Panc1 (cell line): ENCODE measurements at regions not wholly inside any gene's neighbourhood (a gene's known extent, or its start where the extent isn't known, plus 50 kb on each side); places are given as distances from the start of the nearest gene placed in this dataset.

Experiments
- ATAC-seq: fragments of 200-7000 bp; cut with Tn5 transposase; 2 replicates; pipeline ENCODE4 v1.9.1; 2020; ENCODE audit warnings: mild to moderate bottlenecking, moderate library complexity
- BruUV-seq: library from RNA; stranded (reverse); fragments of 400-500 nt; replicated peaks from 2 replicates; lab custom pipeline; 2021; lab: Mats Ljungman, UMichigan
- CTCF ChIA-PET: fragments of 300-600 bp; sonication (Branson Sonifier 250); formaldehyde crosslinking; loops from one replicate; lab custom pipeline; 2022; ENCODE audit warnings: antibody characterized with exemption; lab: Charles Lee
- POLR2A ChIA-PET: fragments of 300-600 bp; sonication (Branson Sonifier 250); formaldehyde crosslinking; loops from one replicate; lab custom pipeline; 2022; ENCODE audit warnings: antibody characterized with exemption; lab: Charles Lee
- DNase-seq: peaks from one replicate; pipeline ENCODE4 v3.0.0-alpha.2; 2010; ENCODE audit warnings: low read depth, low spot score
- H3K27ac ChIP-seq: 2 replicates; pipeline ENCODE4 v1.5.1; 2011; ENCODE audit warnings: mild to moderate bottlenecking, low read length, inconsistent platforms
- H3K27me3 ChIP-seq: fragments of 200-500 bp; sonication (Bioruptor generic); 2 replicates; pipeline ENCODE4 v1.6.0; 2014; ENCODE audit warnings: low read length, inconsistent platforms; ENCODE audit not compliant: control insufficient read depth, insufficient read depth
- H3K36me3 ChIP-seq: fragments of 200-500 bp; sonication (Bioruptor generic); 2 replicates; pipeline ENCODE4 v1.5.1; 2014; ENCODE audit warnings: inconsistent platforms, mild to moderate bottlenecking, low read length, moderate library complexity; ENCODE audit not compliant: control insufficient read depth, insufficient read depth
- H3K4me1 ChIP-seq: 2 replicates; pipeline ENCODE4 v1.5.1; 2011; ENCODE audit warnings: inconsistent platforms, mild to moderate bottlenecking, low read length, moderate library complexity; ENCODE audit not compliant: control insufficient read depth, insufficient read depth
- H3K4me3 ChIP-seq, 2 experiments: 2 replicates each; pipeline ENCODE4 v1.5.1; 2011 to 2012; ENCODE audit warnings: low read depth in 2 of 2, low read length in 2 of 2, mild to moderate bottlenecking in 2 of 2, inconsistent platforms in 1 of 2, moderate library complexity in 1 of 2
- H3K9me3 ChIP-seq: fragments of 200-500 bp; sonication (Bioruptor generic); 2 replicates; pipeline ENCODE4 v1.5.1; 2014; ENCODE audit warnings: low read depth, mild to moderate bottlenecking, inconsistent platforms, low read length, moderate library complexity; ENCODE audit not compliant: control insufficient read depth, insufficient read depth
- CTCF ChIP-seq: fragments of 450-650 bp; IDR thresholded peaks from 2 replicates; pipeline ENCODE4 v1.5.1; 2017; ENCODE audit warnings: mild to moderate bottlenecking
- POLR2AphosphoS5 ChIP-seq: IDR thresholded peaks from 2 replicates; pipeline ENCODE4 v1.6.1; 2012; ENCODE audit warnings: mild to moderate bottlenecking, low read depth, low read length, moderate library complexity
- REST ChIP-seq, 2 experiments: IDR thresholded peaks; 2 replicates each; pipeline ENCODE4 v1.6.1; 2011 to 2012; ENCODE audit warnings: low read depth in 2 of 2, control low read depth in 1 of 2, low read length in 1 of 2, mild to moderate bottlenecking in 1 of 2, moderate library complexity in 1 of 2; ENCODE audit not compliant: insufficient read depth in 1 of 2
- SIN3A ChIP-seq: IDR thresholded peaks from 2 replicates; pipeline ENCODE4 v1.6.1; 2012; ENCODE audit warnings: low read depth, mild to moderate bottlenecking, low read length, moderate library complexity, borderline replicate concordance; ENCODE audit not compliant: insufficient read depth
- TCF7L2 ChIP-seq: IDR thresholded peaks from 2 replicates; pipeline ENCODE4 v1.6.1; 2011; ENCODE audit warnings: mild to moderate bottlenecking, low read depth, low read length, inconsistent platforms
- in situ Hi-C: cut with HindIII; loops from 2 replicates; pipeline ENCODE4 v1.10.0; 2016; ENCODE audit warnings: low sequenced_read_pairs, low pct_unique_long_range_greater_than_20kb
- intact Hi-C: fragments of 100-400 bp; cut with micrococcal nuclease; formaldehyde crosslinking; loops from one replicate; pipeline ENCODE4 v1.10.0; 2022; ENCODE audit not compliant: unreplicated experiment

- no peaks in the 10 kb centered on the region for H3K4me1 ChIP-seq
- H3K36me3 ChIP-seq: no peaks in the 10 kb centered on the region
- ATAC-seq (no peak), DNase-seq (no peak)
- no peaks in the 10 kb centered on the region for H3K27me3 ChIP-seq
- POLR2A ChIA-PET: no interaction called here
- no peak overlapping the region for H3K4me3 ChIP-seq
- no peaks in the 10 kb centered on the region for H3K9me3 ChIP-seq
- intact Hi-C loops (no loop called here), in situ Hi-C loops (no loop called here)
- TF ChIP-seq REST (IDR thresholded peaks at IDR 0.05; ENCODE audit: insufficient read depth in 1 of 2, low read depth in 2 of 2, low read length in 1 of 2): no peak
- CTCF ChIA-PET: no interaction called here
- no peak overlapping the region for H3K27ac ChIP-seq
- no TSS peak for BruUV-seq
Measured at GRCh38 chr1:70764747-70765146, 282.9 kb downstream of the PTGER3 start.

GRCh38 chr1:70767377-70767776, 280.2 kb downstream of the PTGER3 start:
- Histone ChIP-seq H3K27me3 (no peaks in the 10 kb centered on the region), H3K9me3 (no peaks in the 10 kb centered on the region), H3K4me1 (no peaks in the 10 kb centered on the region), H3K27ac (no peak overlapping the region), H3K36me3 (no peaks in the 10 kb centered on the region), H3K4me3 (no peak overlapping the region)
- ChIA-PET POLR2A (no interaction called here), CTCF (no interaction called here)
- in situ Hi-C loops: no loop called here
- DNase-seq: no peak
- ATAC-seq: no peak
- intact Hi-C loops: no loop called here
- TF ChIP-seq TCF7L2 (no peak), REST (IDR thresholded peaks at IDR 0.05; ENCODE audit: insufficient read depth in 1 of 2, low read depth in 2 of 2, low read length in 1 of 2) (no peak), CTCF (no peak), SIN3A (no peak), POLR2AphosphoS5 (no peak)
- no TSS peak for BruUV-seq
